ENCODE measurements at regions not wholly inside any gene's neighbourhood (a gene's known extent, or its start where the extent isn't known, plus 50 kb on each side); places are given as distances from the start of the nearest gene placed in this dataset.

- Histone ChIP-seq H3K36me3 (ENCODE audit: control insufficient read depth, insufficient read depth, low read length) (no peaks in the 10 kb centered on the region), H3K4me3 (ENCODE audit: low read depth, low read length) (no peak overlapping the region), H3K27me3 (ENCODE audit: control insufficient read depth, insufficient read depth, low read length) (no peaks in the 10 kb centered on the region)
- no peak for TF ChIP-seq CTCF (IDR thresholded peaks at IDR 0.05; ENCODE audit: insufficient read depth, low read length, poor library complexity, severe bottlenecking)
- DNase-seq (ENCODE audit: low read depth), result no peak
Observed at GRCh38 chr11:45431046-45432018, 145.2 kb upstream of the SYT13 start.

GRCh38 chr11:45430361-45430760, 144.2 kb upstream of the SYT13 start:
- DNase-seq (ENCODE audit: low read depth), result no peak
- TF ChIP-seq CTCF (IDR thresholded peaks at IDR 0.05; ENCODE audit: insufficient read depth, low read length, poor library complexity, severe bottlenecking), result no peak
- no peak overlapping the region for H3K4me3 ChIP-seq (ENCODE audit: low read depth, low read length)
- no peaks in the 10 kb centered on the region for H3K27me3 ChIP-seq (ENCODE audit: control insufficient read depth, insufficient read depth, low read length)
- no peaks in the 10 kb centered on the region for H3K36me3 ChIP-seq (ENCODE audit: control insufficient read depth, insufficient read depth, low read length)

- TF ChIP-seq CTCF (IDR thresholded peaks at IDR 0.05; ENCODE audit: insufficient read depth, low read length, poor library complexity, severe bottlenecking), result no peak
- no peak for DNase-seq (ENCODE audit: low read depth)
- Histone ChIP-seq H3K27me3 (ENCODE audit: control insufficient read depth, insufficient read depth, low read length) (no peaks in the 10 kb centered on the region), H3K36me3 (ENCODE audit: control insufficient read depth, insufficient read depth, low read length) (no peaks in the 10 kb centered on the region), H3K4me3 (ENCODE audit: low read depth, low read length) (no peak overlapping the region)
Observed at GRCh38 chr11:45429719-45430118, 143.6 kb upstream of the SYT13 start.

GRCh38 chr11:45428541-45429230, 142.5 kb upstream of the SYT13 start:
- no peak for TF ChIP-seq CTCF (IDR thresholded peaks at IDR 0.05; ENCODE audit: insufficient read depth, low read length, poor library complexity, severe bottlenecking)
- DNase-seq (ENCODE audit: low read depth), result no peak
- Histone ChIP-seq H3K36me3 (ENCODE audit: control insufficient read depth, insufficient read depth, low read length) (no peaks in the 10 kb centered on the region), H3K4me3 (ENCODE audit: low read depth, low read length) (no peak overlapping the region), H3K27me3 (ENCODE audit: control insufficient read depth, insufficient read depth, low read length) (no peaks in the 10 kb centered on the region)

- TF ChIP-seq CTCF (IDR thresholded peaks at IDR 0.05; ENCODE audit: insufficient read depth, low read length, poor library complexity, severe bottlenecking), result no peak
- Histone ChIP-seq H3K4me3 (ENCODE audit: low read depth, low read length) (no peak overlapping the region), H3K36me3 (ENCODE audit: control insufficient read depth, insufficient read depth, low read length) (no peaks in the 10 kb centered on the region), H3K27me3 (ENCODE audit: control insufficient read depth, insufficient read depth, low read length) (no peaks in the 10 kb centered on the region)
- no peak for DNase-seq (ENCODE audit: low read depth)
Observed at GRCh38 chr11:45428116-45428515, 142.0 kb upstream of the SYT13 start.
